HEK293 (cell line): ENCODE measurements at regions not wholly inside any gene's neighbourhood (a gene's known extent, or its start where the extent isn't known, plus 50 kb on each side); places are given as distances from the start of the nearest gene placed in this dataset.

Source experiments
- CTCF ChIP-seq: fragments of 450-650 bp; formaldehyde crosslinking; IDR thresholded peaks from 2 replicates; pipeline ENCODE4 v1.5.1; 2016; ENCODE audit warnings: missing biosample characterization, missing genetic modification characterization
- ELK4 ChIP-seq: IDR thresholded peaks from 2 replicates; pipeline ENCODE4 v1.6.1; 2011; ENCODE audit warnings: mild to moderate bottlenecking, low read depth, low read length, borderline replicate concordance
- FEZF1 ChIP-seq: fragments of 450-650 bp; formaldehyde crosslinking; IDR thresholded peaks from 2 replicates; pipeline ENCODE4 v1.5.1; 2016; ENCODE audit warnings: missing biosample characterization, missing genetic modification characterization
- MZF1 ChIP-seq: fragments of 450-650 bp; formaldehyde crosslinking; IDR thresholded peaks from 2 replicates; pipeline ENCODE4 v1.5.1; 2017; ENCODE audit warnings: missing biosample characterization, missing genetic modification characterization, borderline replicate concordance
- SP2 ChIP-seq: fragments of 450-650 bp; formaldehyde crosslinking; IDR thresholded peaks from 2 replicates; pipeline ENCODE4 v1.5.1; 2016; ENCODE audit warnings: missing biosample characterization, missing genetic modification characterization
- ZBTB10 ChIP-seq: fragments of 450-650 bp; formaldehyde crosslinking; IDR thresholded peaks from 2 replicates; pipeline ENCODE4 v1.5.1; 2016; ENCODE audit warnings: missing biosample characterization, missing genetic modification characterization
- ZBTB49 ChIP-seq: fragments of 450-650 bp; formaldehyde crosslinking; IDR thresholded peaks from 2 replicates; pipeline ENCODE4 v1.5.1; 2016; ENCODE audit warnings: missing biosample characterization, missing genetic modification characterization, low read depth
- ZBTB7A ChIP-seq: fragments of 450-650 bp; formaldehyde crosslinking; IDR thresholded peaks from 2 replicates; pipeline ENCODE4 v1.5.1; 2016; ENCODE audit warnings: low read depth, missing biosample characterization, missing genetic modification characterization
- ZNF239 ChIP-seq: fragments of 450-650 bp; formaldehyde crosslinking; IDR thresholded peaks from 2 replicates; pipeline ENCODE4 v1.5.1; 2016; ENCODE audit warnings: missing biosample characterization, missing genetic modification characterization
- ZNF624 ChIP-seq: fragments of 450-650 bp; formaldehyde crosslinking; IDR thresholded peaks from 2 replicates; pipeline ENCODE4 v1.5.1; 2017; ENCODE audit warnings: missing biosample characterization, missing genetic modification characterization
- ZNF776 ChIP-seq: fragments of 450-650 bp; formaldehyde crosslinking; IDR thresholded peaks from 2 replicates; pipeline ENCODE4 v1.5.0; 2017; ENCODE audit warnings: missing biosample characterization, missing genetic modification characterization, borderline replicate concordance
- ZSCAN30 ChIP-seq: fragments of 450-650 bp; IDR thresholded peaks from 2 replicates; pipeline ENCODE4 v1.5.1; 2018; ENCODE audit warnings: missing biosample characterization, mild to moderate bottlenecking, missing genetic modification characterization, moderate library complexity
- TF ChIP-seq, protein P1 (sequence below): fragments of 450-650 bp; formaldehyde crosslinking; IDR thresholded peaks from 2 replicates; pipeline ENCODE4 v1.5.1; 2016; ENCODE audit warnings: missing biosample characterization, missing genetic modification characterization
- TF ChIP-seq, protein P2 (sequence below): fragments of 450-650 bp; formaldehyde crosslinking; IDR thresholded peaks from 2 replicates; pipeline ENCODE4 v1.5.1; 2016; ENCODE audit warnings: missing biosample characterization, missing genetic modification characterization

DNA sequence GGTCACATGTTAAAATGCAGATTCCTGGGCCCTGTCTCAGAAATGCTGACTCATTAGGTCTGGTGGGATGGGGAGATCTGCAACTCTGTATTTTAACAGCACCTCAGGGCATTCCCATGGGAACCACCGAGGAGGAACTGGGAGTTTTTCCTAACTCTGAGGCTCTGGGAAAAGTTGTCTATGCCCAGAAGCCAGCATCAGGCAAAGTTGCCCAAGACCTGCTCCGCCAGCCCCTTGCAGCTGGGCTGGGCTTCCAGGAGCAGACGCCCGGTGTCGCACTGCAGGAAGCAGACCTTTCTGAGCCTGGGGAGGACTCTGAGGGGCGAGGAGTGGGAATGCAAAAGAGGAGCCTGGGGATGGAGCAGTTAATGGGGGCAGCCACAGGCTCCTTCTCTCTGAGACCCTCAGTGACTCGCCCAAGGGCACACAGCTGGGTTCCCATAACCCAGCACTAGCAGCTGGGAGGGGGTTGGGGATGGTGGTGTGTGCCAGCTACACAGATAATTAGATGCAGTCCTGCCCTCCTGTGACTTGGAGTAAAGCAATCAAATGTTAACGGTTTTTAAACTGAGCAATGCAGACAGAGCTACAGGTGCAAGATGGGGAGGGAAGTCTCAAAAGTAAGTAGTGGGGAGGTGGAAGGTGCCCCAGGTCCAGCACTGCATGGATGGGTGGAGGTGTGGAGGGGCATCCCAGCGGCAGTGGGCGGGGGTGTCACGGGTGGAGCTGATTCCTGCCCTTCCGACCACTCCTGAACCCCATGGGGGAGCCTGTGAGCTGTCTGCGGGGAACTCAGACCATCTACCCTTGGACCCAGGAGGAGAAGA lies 100.4 kb downstream of the LSM3 start:
- TF ChIP-seq CTCF (tag by site-specific recombination) (0 out of 2 replicates have a peak, but pooled peaks have one; percentile 20), ZBTB10 (no peak), ZNF624 (tag by site-specific recombination) (no peak), FEZF1 (tag by site-specific recombination) (no peak), ZSCAN30 (tag by site-specific recombination) (no peak), ZNF776 (tag by site-specific recombination) (no peak), ZNF239 (tag by site-specific recombination) (no peak), ELK4 (no peak), ZBTB49 (tag by site-specific recombination) (no peak), MZF1 (tag by site-specific recombination) (no peak), ZBTB7A (no peak), SP2 (no peak)
- TF ChIP-seq, protein P1, sequence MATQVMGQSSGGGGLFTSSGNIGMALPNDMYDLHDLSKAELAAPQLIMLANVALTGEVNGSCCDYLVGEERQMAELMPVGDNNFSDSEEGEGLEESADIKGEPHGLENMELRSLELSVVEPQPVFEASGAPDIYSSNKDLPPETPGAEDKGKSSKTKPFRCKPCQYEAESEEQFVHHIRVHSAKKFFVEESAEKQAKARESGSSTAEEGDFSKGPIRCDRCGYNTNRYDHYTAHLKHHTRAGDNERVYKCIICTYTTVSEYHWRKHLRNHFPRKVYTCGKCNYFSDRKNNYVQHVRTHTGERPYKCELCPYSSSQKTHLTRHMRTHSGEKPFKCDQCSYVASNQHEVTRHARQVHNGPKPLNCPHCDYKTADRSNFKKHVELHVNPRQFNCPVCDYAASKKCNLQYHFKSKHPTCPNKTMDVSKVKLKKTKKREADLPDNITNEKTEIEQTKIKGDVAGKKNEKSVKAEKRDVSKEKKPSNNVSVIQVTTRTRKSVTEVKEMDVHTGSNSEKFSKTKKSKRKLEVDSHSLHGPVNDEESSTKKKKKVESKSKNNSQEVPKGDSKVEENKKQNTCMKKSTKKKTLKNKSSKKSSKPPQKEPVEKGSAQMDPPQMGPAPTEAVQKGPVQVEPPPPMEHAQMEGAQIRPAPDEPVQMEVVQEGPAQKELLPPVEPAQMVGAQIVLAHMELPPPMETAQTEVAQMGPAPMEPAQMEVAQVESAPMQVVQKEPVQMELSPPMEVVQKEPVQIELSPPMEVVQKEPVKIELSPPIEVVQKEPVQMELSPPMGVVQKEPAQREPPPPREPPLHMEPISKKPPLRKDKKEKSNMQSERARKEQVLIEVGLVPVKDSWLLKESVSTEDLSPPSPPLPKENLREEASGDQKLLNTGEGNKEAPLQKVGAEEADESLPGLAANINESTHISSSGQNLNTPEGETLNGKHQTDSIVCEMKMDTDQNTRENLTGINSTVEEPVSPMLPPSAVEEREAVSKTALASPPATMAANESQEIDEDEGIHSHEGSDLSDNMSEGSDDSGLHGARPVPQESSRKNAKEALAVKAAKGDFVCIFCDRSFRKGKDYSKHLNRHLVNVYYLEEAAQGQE (tag by site-specific recombination), result no peak
- TF ChIP-seq, protein P2, sequence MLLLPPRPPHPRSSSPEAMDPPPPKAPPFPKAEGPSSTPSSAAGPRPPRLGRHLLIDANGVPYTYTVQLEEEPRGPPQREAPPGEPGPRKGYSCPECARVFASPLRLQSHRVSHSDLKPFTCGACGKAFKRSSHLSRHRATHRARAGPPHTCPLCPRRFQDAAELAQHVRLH (tag by site-specific recombination), result no peak
